NCI-H69 (cell line): ENCODE measurements at regions not wholly inside any gene's neighbourhood (a gene's known extent, or its start where the extent isn't known, plus 50 kb on each side); places are given as distances from the start of the nearest gene placed in this dataset.

Experiments used
- DNase-seq: peaks from one replicate; lab custom pipeline; 2025; lab: John Stamatoyannopoulos, UW

DNA sequence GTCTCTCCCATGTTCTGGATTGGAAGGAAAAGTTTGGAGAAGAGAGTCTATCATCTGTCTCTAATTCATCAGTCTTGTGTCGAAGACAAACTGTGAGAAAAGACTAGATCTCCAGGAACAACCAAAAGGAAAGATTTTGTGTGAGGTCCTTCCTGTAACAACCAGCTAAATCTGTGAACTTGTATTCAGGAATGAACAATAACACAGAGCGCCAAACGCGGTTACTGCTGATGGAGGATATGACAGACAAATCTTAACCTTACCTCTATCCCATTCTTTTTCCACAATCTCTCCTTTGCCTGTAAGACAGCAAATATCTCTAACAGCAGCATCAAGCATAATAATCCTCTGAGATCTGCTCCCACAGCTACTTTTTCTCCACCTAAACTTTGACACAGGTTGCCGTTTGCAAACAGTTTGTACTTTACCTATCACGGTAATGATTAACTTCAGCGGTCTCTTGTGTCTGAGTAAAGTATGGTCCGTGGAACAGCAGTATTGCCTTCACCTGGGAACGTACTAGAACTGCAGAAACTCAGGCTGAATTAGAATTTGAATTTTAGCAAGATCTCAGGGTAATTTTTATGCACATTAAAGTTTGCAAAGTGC lies 387.6 kb downstream of the ELAVL2 start:
- no peak for DNase-seq

DNA sequence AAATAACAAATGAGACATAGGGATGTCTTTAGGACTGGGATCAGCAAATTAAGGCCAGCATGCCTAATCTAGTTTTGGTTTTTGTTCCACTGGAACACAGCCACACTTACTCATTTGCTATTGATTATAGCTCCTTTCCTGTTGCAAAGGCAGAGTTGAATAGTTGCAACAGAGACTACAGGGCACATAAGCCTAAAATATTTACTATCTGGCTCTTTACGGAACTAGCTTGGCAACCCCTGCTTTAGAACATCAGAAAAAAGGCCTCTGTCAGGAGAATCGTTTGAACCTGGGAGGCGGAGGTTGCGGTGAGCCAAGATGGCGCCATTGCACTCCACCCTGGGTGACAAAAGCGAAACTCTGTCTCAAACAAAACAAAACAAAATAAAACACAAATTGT lies 384.8 kb downstream of the ELAVL2 start:
- no peak for DNase-seq

DNA sequence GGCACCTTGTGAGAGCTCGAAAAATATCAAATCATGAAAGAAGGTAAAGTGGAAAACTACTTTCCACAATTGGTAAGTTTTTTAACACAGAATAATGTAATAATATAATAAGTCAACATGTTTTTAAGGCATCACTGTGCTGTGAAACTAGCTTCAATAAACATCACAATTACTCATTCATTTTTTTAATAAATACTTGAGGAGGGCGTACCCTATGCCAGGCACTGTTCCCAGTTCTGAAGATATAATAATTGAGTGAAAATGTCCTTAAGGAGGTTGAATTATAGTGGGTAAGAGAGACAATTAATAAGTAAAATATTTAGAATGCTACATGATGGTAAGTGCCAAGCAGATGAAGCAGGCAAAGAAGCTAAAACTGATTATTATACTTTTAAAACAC lies 381.4 kb downstream of the ELAVL2 start:
- no peak for DNase-seq

DNA sequence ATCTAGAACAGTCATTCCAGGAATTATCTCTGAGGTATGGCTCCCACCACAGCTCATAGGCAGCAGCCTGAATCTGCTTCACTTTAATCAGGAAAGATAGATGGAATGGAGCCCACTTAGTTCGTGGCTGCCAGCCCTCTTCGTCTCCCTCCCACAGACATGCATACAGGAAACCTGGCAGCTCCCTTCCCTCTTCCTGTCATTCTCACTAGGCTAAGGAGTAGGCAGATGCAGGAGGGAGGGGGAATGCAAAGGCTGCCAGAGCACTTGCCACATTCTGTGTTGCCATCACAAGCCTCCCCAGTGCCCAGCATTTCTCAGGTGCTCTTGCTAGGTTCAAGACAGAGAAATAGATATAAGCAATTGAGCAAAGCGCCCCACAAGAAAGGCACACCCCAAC lies 378.9 kb downstream of the ELAVL2 start:
- peak; percentile 56 for DNase-seq

DNA sequence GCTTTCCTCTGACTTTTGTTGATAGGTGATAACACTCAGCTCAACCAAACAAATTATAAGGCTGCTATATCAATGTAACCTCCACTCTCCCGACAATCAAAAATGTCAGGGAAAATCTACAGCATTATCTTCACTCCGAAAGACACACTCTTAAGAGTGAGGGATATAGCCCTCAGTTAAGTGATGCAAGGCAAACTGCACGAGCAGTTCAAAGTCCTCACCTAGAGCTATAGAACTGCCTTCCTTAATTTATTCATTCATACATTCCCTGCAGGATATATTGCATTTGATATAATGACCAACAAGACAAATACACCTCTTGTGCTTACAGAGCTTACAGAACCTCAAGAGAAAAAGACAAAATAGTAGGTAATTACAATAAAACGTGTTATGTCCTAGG lies 378.1 kb downstream of the ELAVL2 start:
- DNase-seq, result no peak

DNA sequence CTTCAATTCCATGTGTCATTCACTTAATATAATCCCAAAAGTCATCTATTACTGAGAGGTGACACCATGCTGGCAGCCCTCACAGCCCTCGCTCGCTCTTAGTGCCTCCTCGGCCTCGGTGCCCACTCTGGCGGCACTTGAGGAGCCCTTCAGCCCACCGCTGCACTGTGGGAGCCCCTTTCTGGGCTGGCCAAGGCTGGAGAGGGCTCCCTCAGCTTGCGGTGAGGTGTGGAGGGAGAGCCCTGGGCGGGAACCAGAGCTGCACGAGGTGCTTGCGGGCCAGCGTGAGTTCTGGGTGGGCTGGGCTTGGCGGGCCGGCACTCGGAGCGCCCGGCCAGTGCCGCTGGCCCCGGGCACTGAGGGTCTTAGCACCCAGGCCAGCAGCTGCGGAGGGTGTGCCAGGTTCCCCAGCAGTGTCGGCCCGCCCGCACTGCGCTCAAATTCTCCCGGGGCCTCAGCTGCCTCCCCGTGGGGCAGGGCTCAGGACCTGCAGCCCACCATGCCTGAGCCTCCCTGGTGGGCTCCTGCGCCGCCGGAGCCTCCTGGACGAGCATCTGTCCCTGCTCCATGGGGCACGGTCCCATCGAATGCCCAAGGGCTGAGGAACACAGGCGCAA lies 374.1 kb downstream of the ELAVL2 start:
- no peak for DNase-seq

DNA sequence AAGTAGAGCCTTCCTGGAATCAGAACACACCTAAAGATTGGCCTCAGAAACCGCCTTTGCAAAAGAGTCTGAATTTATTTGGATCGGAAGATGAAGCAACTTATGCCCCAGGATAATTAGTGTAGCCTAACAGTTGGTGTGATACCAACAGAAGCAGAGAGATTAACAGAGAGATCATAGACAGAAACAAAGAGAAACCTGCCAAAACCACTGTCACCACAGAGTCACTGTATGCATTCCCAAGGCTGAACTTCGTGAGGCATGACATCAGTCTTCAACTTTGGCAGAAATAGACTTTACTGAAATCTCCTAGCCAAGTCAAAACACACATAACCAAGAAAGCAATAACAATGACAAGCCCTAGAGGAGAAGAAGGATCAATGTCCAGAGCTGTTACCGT lies 361.8 kb downstream of the ELAVL2 start:
- no peak for DNase-seq

DNA sequence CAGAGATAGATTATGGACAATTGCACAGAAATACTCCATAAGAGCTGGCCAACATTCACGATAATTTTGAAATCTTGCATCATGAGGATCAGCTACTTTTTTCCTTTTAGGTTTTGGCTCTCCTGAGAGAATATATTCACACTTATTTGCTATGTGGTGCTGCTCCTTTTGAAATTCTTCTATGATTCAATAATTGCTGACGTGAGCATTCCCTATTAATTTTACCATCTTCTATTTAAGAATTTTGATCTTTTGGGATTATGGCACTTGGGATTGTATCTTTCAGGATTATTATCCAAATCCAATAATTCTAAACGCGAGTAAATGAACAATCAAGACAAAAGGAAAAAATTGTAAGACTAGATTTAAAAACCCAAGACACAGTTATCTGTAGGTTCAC lies 358.8 kb downstream of the ELAVL2 start:
- no peak for DNase-seq

DNA sequence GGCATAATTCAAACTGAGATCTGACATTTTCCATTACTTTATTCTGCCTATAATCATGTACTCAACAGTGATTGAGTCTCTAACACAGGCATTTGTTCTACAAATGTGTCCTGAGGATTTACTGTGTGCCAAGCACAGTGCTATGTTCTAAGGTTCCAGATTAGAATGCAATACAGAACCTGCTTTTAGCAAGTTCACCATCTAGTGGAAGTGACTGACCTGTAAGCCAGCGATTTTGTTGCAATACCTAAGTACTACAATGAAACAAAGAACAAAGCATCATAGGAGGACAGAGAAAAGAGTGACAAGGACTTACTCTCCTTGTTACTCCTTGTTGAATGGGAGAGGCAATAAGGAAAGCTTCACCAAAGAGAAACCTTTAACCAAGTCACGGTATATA lies 348.1 kb downstream of the ELAVL2 start:
- no peak for DNase-seq

DNA sequence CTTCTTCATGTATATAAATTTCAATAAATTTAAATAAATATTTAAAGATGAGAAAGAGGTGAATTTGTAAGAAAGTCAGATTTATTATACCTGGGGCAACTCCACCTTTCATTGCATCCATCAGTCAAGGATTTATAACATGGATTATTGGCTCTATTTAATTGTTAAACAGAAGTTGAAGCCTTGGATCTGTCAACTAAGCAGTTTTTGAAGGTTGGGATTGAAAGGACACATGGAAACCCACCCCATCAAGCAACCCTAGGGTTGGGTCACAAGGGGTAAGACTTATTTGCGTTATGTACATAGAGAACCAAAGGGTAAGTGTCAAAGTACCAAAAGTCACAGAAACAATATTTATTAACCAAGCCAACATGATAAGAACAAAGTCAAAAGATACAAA lies 342.5 kb downstream of the ELAVL2 start:
- DNase-seq, result no peak

DNA sequence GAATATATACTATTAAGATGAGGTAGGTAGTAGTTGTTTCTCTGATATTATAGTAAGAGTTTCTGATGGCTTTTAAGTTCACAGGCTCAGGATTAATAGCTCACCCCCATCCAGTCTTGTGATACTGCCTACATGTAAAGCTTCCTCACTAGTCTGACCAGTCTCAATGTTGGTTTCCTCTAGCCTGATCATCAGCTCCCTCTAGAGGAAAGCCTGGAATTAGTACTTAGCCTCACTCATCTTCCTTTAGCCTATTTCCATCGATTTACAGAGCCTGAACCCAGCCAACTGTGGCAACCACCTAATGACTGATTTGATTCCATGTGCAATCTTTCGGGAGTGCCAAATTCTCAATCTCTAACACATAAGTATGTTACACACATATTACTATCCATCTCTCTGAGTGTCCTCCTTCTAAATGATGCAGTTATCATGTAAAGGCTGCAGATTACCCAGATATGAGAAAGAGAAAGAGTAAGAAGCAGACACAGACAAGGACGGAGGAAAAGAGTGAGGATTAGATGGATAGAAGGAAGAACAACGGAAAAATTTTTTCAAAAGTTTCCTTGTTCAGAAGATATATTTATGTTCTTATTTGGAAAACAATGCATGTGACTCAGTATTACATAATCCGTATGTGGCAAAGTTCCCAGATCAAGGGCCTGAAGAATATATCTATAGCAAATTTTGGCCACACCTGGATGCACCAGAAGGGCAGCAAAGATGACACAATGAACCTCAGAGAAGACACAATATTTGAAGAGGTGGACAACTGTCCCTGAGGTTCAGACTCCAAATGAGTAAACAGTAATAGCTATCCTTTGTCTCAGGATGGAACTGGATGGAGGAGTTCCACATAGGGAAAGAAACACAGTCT lies 333.7 kb downstream of the ELAVL2 start:
- peak; percentile 87 for DNase-seq

DNA sequence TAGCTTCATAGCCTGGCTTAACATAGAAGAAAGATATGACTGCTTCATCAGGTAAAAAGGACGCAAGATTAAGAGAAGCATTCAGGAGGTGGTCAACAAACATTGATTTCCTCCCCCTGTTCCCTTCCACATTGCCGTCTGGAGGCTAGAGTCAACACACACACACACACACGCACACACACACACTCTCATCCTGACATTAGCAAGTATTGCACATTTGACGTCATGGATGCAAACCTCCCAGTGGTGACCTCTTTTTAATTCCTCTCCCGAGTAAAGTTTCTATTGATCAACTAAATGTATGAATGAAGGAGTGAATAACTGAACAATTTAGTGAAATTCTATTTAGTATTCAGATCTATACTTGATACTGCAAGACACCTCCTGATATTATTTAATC lies 332.8 kb downstream of the ELAVL2 start:
- DNase-seq, result no peak

DNA sequence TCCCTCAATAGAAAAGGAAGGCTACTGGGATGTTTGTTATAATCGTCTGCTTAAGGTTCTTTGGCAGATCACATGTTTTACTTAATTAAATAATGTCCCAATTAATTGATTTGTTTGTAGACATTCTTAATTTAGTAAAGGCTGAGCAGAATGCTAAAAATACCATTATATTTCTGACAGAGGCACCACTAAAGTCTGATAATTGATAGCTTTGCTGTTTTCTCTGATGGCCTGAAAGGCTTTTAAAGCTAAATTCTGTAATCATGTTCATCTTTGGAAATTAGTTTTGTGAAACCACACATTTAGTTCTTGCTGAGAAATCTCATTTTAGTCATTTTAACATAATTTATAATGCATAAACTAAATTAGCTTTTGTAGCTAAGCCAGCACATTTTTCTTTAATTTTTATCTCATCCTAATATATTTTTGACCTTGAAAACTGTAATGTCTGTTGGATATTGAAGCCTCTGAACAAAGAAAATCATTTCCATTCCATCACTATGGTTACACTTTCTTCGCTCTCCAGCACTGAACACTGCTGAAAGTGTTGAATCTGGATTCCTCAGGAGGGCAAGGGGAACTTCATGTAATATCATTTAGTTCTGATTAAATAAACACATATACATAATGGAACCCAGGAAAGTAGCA lies 329.4 kb downstream of the ELAVL2 start:
- DNase-seq, result no peak

DNA sequence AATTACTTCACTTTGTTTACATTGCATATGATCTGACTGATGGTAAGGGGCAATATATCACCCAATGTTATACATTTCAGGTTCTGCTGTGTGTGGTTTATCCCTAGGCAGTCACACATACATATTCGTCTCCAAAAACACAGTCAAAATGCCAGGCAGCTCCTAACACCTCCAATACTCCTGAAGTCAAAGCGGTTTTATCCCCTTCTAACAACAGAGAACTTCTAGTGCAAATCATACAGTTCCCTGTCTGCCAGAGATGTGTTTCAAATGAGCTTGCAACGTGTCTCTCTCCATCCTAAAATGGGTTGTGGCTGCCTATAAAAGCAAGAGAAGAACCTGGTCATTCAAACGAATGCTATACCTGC lies 328.9 kb downstream of the ELAVL2 start:
- DNase-seq, result no peak

DNA sequence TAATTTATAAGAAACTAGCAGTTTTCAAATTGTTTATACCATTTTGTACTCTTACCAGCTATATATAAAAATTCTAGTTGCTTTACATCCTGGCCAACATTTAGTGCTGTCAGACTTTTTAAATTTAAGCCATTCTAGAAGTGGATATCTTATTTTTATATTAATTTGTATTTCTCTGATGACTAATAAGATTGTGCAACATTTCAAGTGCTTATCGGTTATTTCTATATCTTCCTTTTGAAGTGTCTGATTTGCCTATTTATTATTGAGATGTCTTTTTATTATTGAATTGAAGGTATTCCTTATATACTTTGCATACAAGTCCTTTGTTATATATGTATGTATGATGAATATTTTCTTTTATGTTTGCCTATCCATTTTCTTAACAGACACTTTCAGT lies 324.0 kb downstream of the ELAVL2 start:
- DNase-seq, result no peak

DNA sequence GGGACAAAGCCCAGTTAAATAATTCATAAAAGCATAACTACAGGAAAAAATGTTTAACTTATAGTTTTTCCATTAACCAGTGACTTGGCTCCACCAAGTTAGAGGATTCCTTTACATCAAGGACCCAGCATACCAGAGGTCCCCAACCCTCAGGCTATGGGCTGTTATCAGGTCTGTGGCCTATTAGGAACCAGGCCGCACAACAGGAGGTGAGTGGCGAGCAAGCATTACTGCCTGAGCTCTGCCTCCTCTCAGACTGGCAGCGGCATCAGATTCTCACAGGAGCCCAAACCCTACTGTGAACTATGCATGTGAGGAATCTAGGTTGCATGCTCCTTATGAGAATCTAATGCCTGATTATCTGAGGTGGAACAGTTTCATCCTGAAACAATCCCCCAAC lies 303.1 kb downstream of the ELAVL2 start:
- DNase-seq, result no peak

DNA sequence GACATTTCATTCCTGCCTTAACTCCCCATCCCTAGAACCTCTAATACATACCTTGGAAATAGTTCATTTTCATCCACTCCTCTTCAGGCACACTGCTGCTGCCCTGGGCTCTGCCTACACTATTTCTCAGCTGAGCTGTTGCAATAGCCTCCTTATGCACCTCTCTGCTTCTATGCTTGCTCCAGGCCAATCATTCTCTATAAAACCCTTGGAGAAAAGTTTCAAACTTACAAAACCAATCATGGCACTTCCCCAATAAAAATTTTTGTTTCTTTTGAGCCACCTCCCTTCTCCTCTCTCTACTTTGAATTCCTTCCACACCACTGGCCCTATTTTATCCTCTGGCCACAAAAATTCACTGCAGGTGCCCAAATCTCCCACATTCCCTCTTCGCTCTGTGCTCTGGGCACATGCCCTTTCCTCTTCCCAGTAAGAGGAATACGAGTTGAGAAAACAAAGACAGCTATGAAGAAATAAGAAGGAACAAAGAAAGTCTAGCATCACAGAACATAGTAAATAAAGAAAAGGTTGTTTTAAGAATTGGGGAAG lies 301.4 kb downstream of the ELAVL2 start:
- no peak for DNase-seq

DNA sequence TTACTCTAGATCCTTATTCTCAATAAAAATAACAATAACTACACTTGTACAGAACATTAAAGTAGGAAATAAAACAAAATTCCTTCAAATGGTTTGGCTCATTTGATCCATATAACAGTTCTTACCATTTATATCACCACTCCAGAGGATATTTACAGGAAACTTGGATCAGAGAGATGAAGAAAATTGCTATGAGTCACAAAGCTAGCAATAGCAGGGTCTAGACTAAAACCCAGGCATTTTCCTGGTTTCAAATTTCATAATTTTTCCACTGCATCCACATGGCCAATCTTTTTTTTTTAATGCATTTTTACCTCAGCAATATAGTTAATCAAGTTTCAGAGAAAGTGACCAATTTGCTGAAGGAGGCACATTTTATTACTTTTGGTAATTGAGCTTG lies 299.2 kb downstream of the ELAVL2 start:
- DNase-seq, result peak; percentile 39

DNA sequence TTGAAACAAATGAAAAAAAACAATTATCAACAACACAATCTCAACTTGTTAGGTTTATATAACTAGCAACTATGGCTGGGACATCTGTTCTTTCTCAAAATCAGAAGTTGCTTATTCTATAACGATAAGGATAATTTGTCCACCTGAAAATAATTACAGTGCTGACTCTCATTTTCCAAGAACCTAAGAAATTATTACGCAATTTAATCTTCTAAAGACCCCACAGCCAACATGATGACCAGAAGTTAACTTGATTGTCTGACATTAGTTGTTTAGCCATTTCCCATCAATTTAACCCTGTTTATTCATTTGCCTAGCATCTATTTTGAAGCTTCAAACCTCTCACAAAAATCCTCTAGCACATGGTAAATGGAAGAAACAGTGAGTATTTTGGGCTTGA lies 293.8 kb downstream of the ELAVL2 start:
- no peak for DNase-seq

DNA sequence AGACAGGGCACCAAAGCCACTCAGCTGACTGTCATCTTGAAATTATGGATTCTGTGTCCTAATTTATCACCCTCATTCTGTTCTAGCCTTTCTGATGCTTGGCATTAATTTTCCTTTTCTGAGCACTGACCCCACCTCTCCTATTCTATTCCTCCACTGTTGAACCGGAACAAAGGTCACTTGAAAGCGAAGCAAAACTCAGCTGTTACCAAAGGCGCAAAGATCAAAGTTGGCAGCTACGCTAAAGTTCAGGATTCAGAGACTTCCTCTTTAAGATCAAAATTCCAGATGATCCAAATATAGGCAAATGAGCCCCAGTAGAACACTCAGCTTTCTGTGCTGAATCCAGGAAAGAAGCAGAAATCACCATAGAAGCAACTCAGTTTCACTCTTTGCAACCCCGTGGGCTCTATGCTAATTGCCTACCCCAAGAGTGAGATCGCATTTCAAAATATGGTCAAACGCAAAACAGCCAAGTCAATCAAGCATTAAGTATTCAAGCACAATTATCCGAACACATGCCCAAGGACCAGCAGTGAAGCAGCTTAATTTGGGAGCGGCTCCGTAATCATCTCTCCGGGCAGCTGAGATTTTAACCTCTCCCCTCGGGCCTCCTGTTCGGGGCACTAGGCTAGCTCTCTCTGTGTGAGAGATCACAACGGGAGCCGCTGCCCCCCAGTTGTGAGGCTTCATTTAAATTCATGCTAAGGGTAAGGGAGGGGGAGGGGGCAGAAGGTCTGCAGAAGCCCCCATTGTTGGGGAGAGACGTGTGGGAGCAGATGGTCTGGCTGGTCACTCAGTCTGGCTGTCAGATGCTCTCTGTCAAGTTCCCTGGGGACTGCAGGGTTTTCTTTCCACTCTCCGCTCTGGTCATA lies 288.6 kb downstream of the ELAVL2 start:
- DNase-seq, result peak; percentile 96

DNA sequence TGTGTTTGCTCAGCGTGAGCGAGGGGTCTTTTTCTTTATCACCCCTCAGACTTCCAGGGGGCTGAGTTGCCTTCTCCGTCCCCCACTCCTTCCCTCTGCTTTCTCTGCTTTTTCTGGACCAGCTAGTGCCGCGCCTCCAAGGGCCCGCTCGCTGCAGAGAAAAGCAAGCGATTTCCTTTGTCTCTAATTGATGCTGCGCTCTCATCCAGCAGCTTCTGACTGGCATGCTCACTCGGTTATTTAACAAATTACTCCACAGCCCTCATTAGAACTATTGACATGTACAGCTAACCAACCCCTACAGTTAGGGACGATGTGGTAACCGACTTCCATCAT lies 288.0 kb downstream of the ELAVL2 start:
- DNase-seq, result peak; percentile 95
